ENCODE measurements at regions not wholly inside any gene's neighbourhood (a gene's known extent, or its start where the extent isn't known, plus 50 kb on each side); places are given as distances from the start of the nearest gene placed in this dataset.
A peak's percentile ranks its signal among the peaks of the same experiment; 100 is the strongest.

- TF ChIP-seq CTCF (IDR thresholded peaks at IDR 0.05) (peak in 3 of 4 experiments; percentile 12 to 32 (median 21)), POLR2A (IDR thresholded peaks at IDR 0.05) (no peak)
Observed at GRCh38 chrX:3962511-3963311, 249.3 kb upstream of the PRKX start.

Data from uterus (tissue), 2 donors.